A549 (cell line): ENCODE measurements at regions not wholly inside any gene's neighbourhood (a gene's known extent, or its start where the extent isn't known, plus 50 kb on each side); places are given as distances from the start of the nearest gene placed in this dataset.

Experiments used
- ATAC-seq, 2 experiments: fragments of 200-7000 bp in 1 of 2; fragments of >200 bp in 1 of 2; cut with Nextera tagmentation in 1 of 2; cut with Tn5 transposase in 1 of 2; 3 replicates each; pipeline versions ENCODE4 v1.8.0 to v1.9.1; 2018 to 2020; ENCODE audit warnings: mild to moderate bottlenecking in 1 of 2, moderate library complexity in 1 of 2
- CTCF ChIA-PET: fragments of 300-600 bp; sonication (Branson Sonifier 250); formaldehyde crosslinking; extraction: SDS; loops from one replicate; lab custom pipeline; 2021; ENCODE audit warnings: antibody characterized with exemption, inconsistent platforms; lab: Yijun Ruan, JAX
- POLR2A ChIA-PET: fragments of 350-600 bp; formaldehyde crosslinking; extraction: SDS; loops from one replicate; lab custom pipeline; 2021; ENCODE audit warnings: antibody characterized with exemption, inconsistent platforms; lab: Yijun Ruan, JAX
- DNase-seq, 2 experiments: peaks; one replicate each; pipeline versions ENCODE4 v3.0.0 to v3.0.0-alpha.2; 2011 to 2016; ENCODE audit warnings: low read depth in 1 of 2, low spot score in 1 of 2
- FAIRE-seq: peaks from 2 replicates; lab custom pipeline; 2011; peaks lifted over from hg19 to GRCh38; lab: Jason Lieb, UNC
- H3K27ac ChIP-seq, 2 experiments: fragments of >200 bp; sonication (Bioruptor Twin); formaldehyde crosslinking; 3 replicates each; pipeline ENCODE4 v1.5.1; 2016 to 2017
- H3K4me1 ChIP-seq: fragments of >200 bp; sonication (Bioruptor Twin); formaldehyde crosslinking; 3 replicates; pipeline ENCODE4 v1.6.1; 2016
- H3K4me2 ChIP-seq: fragments of >200 bp; sonication (Bioruptor Twin); formaldehyde crosslinking; 3 replicates; pipeline ENCODE4 v1.6.1; 2016
- H3K4me3 ChIP-seq: fragments of >200 bp; sonication (Bioruptor Twin); formaldehyde crosslinking; 3 replicates; pipeline ENCODE4 v1.5.1; 2016
- H3K9me3 ChIP-seq: fragments of >200 bp; sonication (Bioruptor Twin); formaldehyde crosslinking; 3 replicates; pipeline ENCODE4 v1.6.1; 2016
- BCL3 ChIP-seq: fragments of >200 bp; sonication (Bioruptor Twin); formaldehyde crosslinking; IDR thresholded peaks from 3 replicates; pipeline ENCODE4 v1.6.1; 2016
- CHD2 ChIP-seq: fragments of 150-350 bp; IDR thresholded peaks from 2 replicates; pipeline ENCODE4 v1.6.1; 2014; ENCODE audit warnings: low read length; ENCODE audit not compliant: partially characterized antibody
- CTCF ChIP-seq: fragments of >200 bp; sonication (Bioruptor Twin); formaldehyde crosslinking; IDR thresholded peaks from 3 replicates; pipeline ENCODE4 v1.5.1; 2016
- FOSB ChIP-seq: fragments of 250-450 bp; sonication (Bioruptor Pico); IDR thresholded peaks from 2 replicates; pipeline ENCODE4 v1.5.0; 2020; ENCODE audit warnings: mild to moderate bottlenecking, moderate library complexity
- GATA3 ChIP-seq: IDR thresholded peaks from 2 replicates; pipeline ENCODE4 v1.6.1; 2012; ENCODE audit warnings: borderline replicate concordance
- HDAC2 ChIP-seq: fragments of 200-600 bp; sonication (generic); IDR thresholded peaks from 2 replicates; pipeline ENCODE4 v1.6.1; 2016
- HES2 ChIP-seq: fragments of >200 bp; sonication (Bioruptor Twin); formaldehyde crosslinking; IDR thresholded peaks from 2 replicates; pipeline ENCODE4 v1.6.1; 2016
- HEYL ChIP-seq: fragments of 250-450 bp; sonication (Bioruptor Pico); IDR thresholded peaks from 2 replicates; pipeline ENCODE4 v1.8.0; 2021; ENCODE audit warnings: mild to moderate bottlenecking, moderate library complexity
- HOXB13 ChIP-seq: fragments of 250-450 bp; sonication (Bioruptor Pico); IDR thresholded peaks from 2 replicates; pipeline ENCODE4 v1.5.0; 2020; ENCODE audit warnings: low read depth, mild to moderate bottlenecking, moderate library complexity
- HOXB5 ChIP-seq: fragments of 250-450 bp; sonication (Bioruptor Pico); IDR thresholded peaks from 2 replicates; pipeline ENCODE4 v1.5.0; 2020; ENCODE audit warnings: mild to moderate bottlenecking, moderate library complexity
- JUN ChIP-seq, 2 experiments: fragments of >200 bp; sonication (Bioruptor Twin); formaldehyde crosslinking; IDR thresholded peaks; 2 replicates in 1 of 2; 3 replicates in 1 of 2; pipeline ENCODE4 v1.6.1; 2016 to 2017
- MAFK ChIP-seq: fragments of 450-650 bp; IDR thresholded peaks from 2 replicates; pipeline ENCODE4 v1.6.1; 2014; ENCODE audit not compliant: partially characterized antibody
- NFE2L2 ChIP-seq: fragments of 150-350 bp; conservative IDR thresholded peaks from 2 replicates; pipeline ENCODE4 v1.6.1; 2014; ENCODE audit warnings: low read length
- NPAS2 ChIP-seq: fragments of 250-450 bp; sonication (Bioruptor Pico); IDR thresholded peaks from 2 replicates; pipeline ENCODE4 v1.8.0; 2022; ENCODE audit warnings: mild to moderate bottlenecking, moderate library complexity, borderline replicate concordance
- NR3C1 ChIP-seq: fragments of >200 bp; sonication (Bioruptor Twin); formaldehyde crosslinking; IDR thresholded peaks from 3 replicates; pipeline ENCODE4 v1.6.1; 2017
- PHF8 ChIP-seq: fragments of 200-600 bp; sonication (generic); IDR thresholded peaks from 2 replicates; pipeline ENCODE4 v1.6.1; 2016; ENCODE audit warnings: low read depth, mild to moderate bottlenecking, antibody characterized with exemption, moderate library complexity, borderline replicate concordance
- RAD21 ChIP-seq, 2 experiments: fragments of >200 bp in 1 of 2; sonication (Bioruptor Twin) in 1 of 2; formaldehyde crosslinking in 1 of 2; IDR thresholded peaks in 1 of 2; conservative IDR thresholded peaks in 1 of 2; 2 replicates in 1 of 2; 3 replicates in 1 of 2; pipeline ENCODE4 v1.6.1; 2012 to 2018; ENCODE audit warnings: inconsistent platforms in 1 of 2
- RCOR1 ChIP-seq: fragments of 150-350 bp; IDR thresholded peaks from 2 replicates; pipeline ENCODE4 v1.6.1; 2014; ENCODE audit warnings: antibody characterized with exemption, low read length, low read depth
- REST ChIP-seq: fragments of 200-600 bp; sonication (generic); IDR thresholded peaks from 2 replicates; pipeline ENCODE4 v1.6.1; 2016; ENCODE audit warnings: antibody characterized with exemption, mild to moderate bottlenecking, moderate library complexity
- SREBF2 ChIP-seq: fragments of 450-650 bp; IDR thresholded peaks from 2 replicates; pipeline ENCODE4 v1.6.1; 2014; ENCODE audit warnings: mild to moderate bottlenecking, moderate library complexity
- TP53 ChIP-seq: fragments of 250-450 bp; sonication (Bioruptor Pico); IDR thresholded peaks from 2 replicates; pipeline ENCODE4 v1.5.0; 2021; ENCODE audit warnings: mild to moderate bottlenecking, moderate library complexity
- ZFP36 ChIP-seq: fragments of 450-650 bp; IDR thresholded peaks from 2 replicates; pipeline ENCODE4 v1.6.1; 2014; ENCODE audit warnings: borderline replicate concordance; ENCODE audit not compliant: partially characterized antibody
- WGBS: methylation state at CpG from one replicate; pipeline ENCODE4 v1.1.6; 2017; ENCODE audit errors: missing lambda C conversion rate; 5-methylcytosine and 5-hydroxymethylcytosine counted together
- TF ChIP-seq, protein P1 (sequence below): fragments of 450-650 bp; IDR thresholded peaks from 2 replicates; pipeline ENCODE4 v1.6.1; 2014; ENCODE audit warnings: antibody characterized with exemption
- TF ChIP-seq, protein P2 (sequence below): fragments of 250-450 bp; sonication (Bioruptor Pico); IDR thresholded peaks from 2 replicates; pipeline ENCODE4 v1.5.0; 2020; ENCODE audit warnings: low read depth, mild to moderate bottlenecking, moderate library complexity

DNA sequence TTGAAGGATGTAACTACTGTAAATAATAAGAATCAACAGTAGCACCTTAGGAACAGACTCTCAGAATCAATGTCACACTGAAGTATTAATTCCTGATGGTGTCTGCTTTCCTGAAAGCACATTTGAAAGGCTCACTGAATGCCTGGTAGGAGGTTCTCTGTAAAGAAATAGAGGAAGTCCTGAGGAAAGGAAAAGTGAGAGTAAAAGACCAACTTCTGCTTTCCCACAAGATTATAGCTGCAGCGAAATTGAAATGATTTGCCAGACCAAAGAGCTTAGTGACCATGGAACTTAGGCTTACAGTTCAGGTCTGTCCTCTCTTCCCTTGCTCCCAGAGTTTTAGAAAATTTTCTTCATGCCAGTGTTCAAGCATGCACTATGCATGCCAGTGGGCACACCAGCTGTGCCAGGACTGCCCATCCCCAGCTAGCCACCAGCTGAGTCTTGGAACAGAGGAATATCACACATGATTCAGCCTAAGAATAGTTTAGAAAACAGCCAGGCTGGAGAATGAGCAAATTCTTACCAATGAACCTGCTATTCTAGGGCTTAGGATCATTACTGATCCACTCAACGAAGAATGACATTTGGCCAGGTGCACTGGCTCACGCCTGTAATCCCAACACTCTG is 123.2 kb downstream of the HERPUD2 start (continued):
- no peak for TF ChIP-seq RCOR1
- TF ChIP-seq CTCF, result no peak
- TF ChIP-seq NR3C1, result no peak
- TF ChIP-seq NPAS2 (CRISPR knock-in tag), result no peak
- TF ChIP-seq GATA3, result no peak
- TF ChIP-seq SREBF2, result no peak
- TF ChIP-seq FOSB (CRISPR knock-in tag), result no peak
- TF ChIP-seq, protein P1, sequence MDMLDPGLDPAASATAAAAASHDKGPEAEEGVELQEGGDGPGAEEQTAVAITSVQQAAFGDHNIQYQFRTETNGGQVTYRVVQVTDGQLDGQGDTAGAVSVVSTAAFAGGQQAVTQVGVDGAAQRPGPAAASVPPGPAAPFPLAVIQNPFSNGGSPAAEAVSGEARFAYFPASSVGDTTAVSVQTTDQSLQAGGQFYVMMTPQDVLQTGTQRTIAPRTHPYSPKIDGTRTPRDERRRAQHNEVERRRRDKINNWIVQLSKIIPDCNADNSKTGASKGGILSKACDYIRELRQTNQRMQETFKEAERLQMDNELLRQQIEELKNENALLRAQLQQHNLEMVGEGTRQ, result no peak

DNA sequence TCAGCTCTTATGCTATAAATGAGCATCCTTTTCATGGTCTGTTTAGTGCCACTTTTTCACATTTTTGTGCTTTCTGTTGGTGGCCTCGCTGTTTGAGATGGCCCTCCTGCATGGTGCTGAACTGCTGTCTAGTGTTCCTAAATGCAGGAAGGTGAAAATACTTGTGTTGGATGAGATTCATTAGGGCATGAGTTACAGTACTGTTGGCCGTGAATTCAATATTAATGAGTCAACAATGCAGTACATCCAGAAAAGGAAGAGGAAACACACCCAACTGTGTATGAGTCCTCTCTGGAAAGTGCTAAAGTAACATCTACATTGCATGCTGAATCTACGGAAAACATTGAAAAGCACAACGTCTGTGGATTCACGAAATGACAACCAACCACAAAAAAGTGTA is 124.0 kb downstream of the HERPUD2 start:
- H3K4me1 ChIP-seq, result no peaks in the 10 kb centered on the region
- POLR2A ChIA-PET, result no interaction called here
- DNase-seq, result no peak
- H3K27ac ChIP-seq, result no peak overlapping the region
- TF ChIP-seq PHF8 (no peak), MAFK (no peak), SREBF2 (no peak), CTCF (no peak), RAD21 (conservative IDR thresholded peaks at IDR 0.05 in 1 of 2, IDR thresholded peaks at IDR 0.05 in 1 of 2) (no peak), HDAC2 (no peak), NFE2L2 (no peak)
- CTCF ChIA-PET, result interaction anchor here (0.8 to 1.7 kb wide), 2 partner anchors 9 to 19 kb away, joined by 3 to 4 read pairs; no protein-coding TSS in a partner anchor
- no peak overlapping the region for H3K4me2 ChIP-seq
- no peaks in the 10 kb centered on the region for H3K9me3 ChIP-seq
- WGBS, result 44% methylated on average over 5 of the region's 5 CpGs
- no peak overlapping the region for H3K4me3 ChIP-seq
- FAIRE-seq, result no peak
- no peak for ATAC-seq

GRCh38 chr7:35565927-35566326 is 129.0 kb downstream of the HERPUD2 start:
- Histone ChIP-seq H3K4me1 (no peaks in the 10 kb centered on the region), H3K9me3 (peaks cover 7% of the 10 kb centered on the region; the same call in 1 of the 3 replicates), H3K4me2 (no peak overlapping the region), H3K27ac (no peak overlapping the region), H3K4me3 (no peak overlapping the region)
- DNase-seq (no peak), ATAC-seq (no peak), FAIRE-seq (no peak)
- 19% methylated on average over 3 of the region's 3 CpGs for WGBS
- ChIA-PET CTCF (no interaction called here), POLR2A (no interaction called here)
- TF ChIP-seq CHD2, result no peak
- no peak for TF ChIP-seq HES2
- no peak for TF ChIP-seq HOXB5 (CRISPR knock-in tag)
- TF ChIP-seq HEYL (CRISPR knock-in tag), result no peak
- TF ChIP-seq MAFK, result no peak
- no peak for TF ChIP-seq HOXB13 (CRISPR knock-in tag)
- no peak for TF ChIP-seq REST
- TF ChIP-seq TP53 (CRISPR knock-in tag), result no peak
- TF ChIP-seq RAD21 (conservative IDR thresholded peaks at IDR 0.05 in 1 of 2, IDR thresholded peaks at IDR 0.05 in 1 of 2), result no peak
- TF ChIP-seq FOSB (CRISPR knock-in tag), result no peak
- TF ChIP-seq ZFP36, result no peak
- no peak for TF ChIP-seq HDAC2
- TF ChIP-seq, protein P2, sequence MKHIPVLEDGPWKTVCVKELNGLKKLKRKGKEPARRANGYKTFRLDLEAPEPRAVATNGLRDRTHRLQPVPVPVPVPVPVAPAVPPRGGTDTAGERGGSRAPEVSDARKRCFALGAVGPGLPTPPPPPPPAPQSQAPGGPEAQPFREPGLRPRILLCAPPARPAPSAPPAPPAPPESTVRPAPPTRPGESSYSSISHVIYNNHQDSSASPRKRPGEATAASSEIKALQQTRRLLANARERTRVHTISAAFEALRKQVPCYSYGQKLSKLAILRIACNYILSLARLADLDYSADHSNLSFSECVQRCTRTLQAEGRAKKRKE, result no peak
- TF ChIP-seq BCL3, result no peak
- TF ChIP-seq JUN (IDR thresholded peaks at IDR 0.05), result no peak
